ENCODE measurements at regions not wholly inside any gene's neighbourhood (a gene's known extent, or its start where the extent isn't known, plus 50 kb on each side); places are given as distances from the start of the nearest gene placed in this dataset.
A peak's percentile ranks its signal among the peaks of the same experiment; 100 is the strongest.
"Not testable (repeated sequence)": the region's sequence is repeated elsewhere in the genome, so short reads cannot be mapped to it uniquely, and the experiment has no call there.

DNA sequence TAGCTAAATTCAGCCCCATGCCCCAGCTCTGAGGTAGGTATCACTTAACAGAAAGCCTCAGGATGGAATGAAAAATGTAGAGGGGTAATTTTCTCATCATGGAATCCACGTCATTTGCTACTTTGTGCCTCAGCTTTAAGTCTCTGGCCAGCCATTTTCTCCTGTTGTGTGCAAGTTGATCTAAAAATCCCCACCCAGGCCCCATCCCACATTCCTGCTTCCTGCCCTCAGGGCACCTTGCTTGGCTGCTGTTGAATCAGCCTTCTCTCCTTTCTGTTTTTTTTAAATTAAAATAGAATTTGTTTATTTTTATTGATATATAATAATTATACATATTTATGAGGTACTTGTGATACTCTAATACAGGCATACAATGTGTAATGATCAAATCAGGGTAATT lies 179.9 kb upstream of the TSHZ3 start:
- DNase-seq: no peak

DNA sequence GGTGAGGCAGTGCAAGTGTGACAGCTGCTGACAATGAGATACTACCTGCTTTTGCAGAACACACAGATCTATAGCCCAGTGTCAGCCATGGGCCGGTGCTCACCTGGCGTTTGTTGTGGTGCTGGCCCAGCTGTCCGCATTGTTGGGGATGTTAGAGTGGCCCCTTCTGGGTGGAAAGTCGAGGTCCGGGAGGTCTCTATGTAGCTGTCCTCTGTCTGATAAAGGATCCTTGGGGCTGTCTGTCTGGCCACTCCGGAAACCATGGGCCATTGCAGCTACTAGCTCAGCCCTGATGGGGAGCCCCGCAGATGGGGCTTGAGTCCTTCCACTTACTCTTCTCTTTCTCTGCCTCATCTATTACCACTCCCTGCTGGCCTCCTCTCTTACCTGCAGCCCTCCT lies 181.5 kb upstream of the TSHZ3 start:
- DNase-seq: no peak

DNA sequence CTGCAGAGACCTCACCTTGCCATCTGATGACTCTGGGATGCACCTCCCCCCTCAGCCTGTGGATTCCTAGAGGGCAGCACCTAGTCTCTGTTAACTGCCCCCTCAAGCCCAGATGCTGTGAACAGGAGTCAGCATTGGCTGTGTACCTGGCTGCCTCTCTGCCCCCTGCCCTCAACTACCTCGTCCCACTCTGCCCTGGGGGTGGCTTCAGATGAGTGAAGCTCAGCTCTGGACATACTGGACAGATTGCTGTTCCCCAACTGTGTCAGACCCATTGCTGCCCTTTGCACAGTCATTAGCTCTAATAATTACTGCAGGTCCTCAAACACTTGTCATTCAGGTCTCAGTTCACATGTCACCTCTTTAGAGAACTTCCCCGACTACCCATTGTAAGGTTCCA lies 182.1 kb upstream of the TSHZ3 start:
- DNase-seq: no peak

DNA sequence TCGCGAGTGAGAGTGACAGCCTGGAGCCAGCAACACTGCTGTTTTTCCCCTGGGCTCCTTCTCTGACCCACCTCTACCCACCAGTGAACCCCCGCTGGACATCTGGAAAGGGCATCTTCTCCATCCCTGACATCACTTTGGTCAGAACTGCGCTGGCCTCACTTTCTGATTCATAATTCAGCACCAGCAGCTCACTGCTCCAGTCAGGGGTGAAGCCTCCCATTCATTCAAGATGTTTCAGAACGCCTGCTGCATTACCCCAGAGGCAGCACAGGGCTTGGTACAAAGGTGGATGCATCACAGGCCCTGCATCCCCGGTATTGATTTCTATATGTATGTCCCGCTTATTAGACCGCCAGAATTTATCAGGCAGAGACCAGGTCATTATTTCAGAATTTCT lies 182.8 kb upstream of the TSHZ3 start:
- no peak for DNase-seq

DNA sequence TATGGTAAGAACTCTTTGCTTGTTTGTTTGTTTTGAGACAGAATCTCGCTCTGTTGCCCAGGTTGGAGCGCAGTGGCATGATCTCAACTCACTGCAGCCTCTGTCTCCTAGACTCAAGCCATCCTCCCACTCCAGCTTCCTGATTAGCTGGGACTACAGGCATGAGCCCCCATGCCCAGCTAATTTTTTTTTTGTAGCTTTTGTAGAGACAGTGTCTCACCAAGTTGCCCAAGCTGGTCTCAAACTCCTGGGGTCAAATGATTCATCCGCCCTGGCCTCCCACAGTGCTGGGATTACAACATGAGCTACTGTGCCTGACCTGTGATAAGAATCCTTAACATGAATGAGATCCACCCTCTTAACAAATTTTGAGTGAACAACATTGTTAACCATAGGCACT lies 183.9 kb upstream of the TSHZ3 start:
- no peak for DNase-seq

DNA sequence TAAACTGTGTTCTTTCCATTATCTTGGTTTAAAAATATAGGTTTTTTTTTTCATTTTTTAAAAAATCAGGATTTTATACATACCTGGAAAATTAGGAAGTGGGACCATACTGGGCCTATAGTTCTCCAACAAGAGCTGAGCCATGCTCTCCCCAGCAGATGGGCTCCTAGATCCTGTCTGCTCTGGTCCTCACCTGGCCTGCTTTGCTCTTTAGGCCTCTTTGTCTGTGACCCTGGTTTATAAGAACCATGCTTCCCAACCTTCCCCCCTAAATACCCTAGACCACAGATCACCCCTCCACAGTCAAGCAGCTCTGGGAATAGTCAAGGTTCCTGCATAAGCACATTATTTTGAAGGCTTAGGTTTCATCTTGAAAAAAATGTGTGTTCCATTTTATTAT lies 185.0 kb upstream of the TSHZ3 start:
- DNase-seq: no peak

DNA sequence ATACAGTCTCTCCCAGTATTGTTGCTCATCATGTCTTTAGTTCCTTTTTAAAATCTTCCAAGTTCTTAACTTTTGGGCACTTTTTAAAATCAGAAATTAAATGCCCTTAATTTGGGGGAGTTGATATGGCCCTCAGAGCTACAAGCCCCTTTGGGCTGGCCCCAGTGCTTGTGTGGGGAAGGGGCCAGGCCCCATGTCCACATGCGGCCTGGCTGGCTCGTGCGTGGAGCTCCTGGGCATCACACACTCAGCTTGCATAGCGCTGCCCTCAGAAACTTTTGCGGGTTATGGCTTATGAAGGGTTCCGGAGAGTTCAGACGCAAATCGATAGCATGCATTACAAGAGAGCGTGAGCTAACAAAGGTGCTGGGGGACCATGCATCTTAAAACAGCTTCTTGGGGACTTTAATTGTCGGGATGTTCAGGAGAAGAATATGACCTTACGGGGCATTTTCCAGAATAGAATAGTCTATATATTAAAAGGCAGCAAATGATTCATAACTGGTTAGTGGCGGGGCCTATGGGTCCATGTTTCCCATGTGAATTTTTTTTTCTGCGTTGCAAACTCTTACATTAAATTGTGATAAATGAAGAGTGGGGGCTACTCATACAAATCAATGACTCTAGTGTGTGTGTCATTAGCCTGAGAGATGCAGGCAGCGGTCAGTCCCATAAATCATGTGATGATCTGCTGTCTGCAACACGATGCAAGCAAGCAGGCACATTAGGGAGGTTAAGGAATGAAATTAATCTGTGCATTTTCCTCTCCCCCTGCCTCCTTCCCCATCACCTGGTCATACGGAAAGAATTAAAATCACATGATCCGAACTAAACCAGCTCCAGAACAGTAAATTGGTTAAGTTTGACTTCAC lies 185.8 kb upstream of the TSHZ3 start:
- no peak for DNase-seq

DNA sequence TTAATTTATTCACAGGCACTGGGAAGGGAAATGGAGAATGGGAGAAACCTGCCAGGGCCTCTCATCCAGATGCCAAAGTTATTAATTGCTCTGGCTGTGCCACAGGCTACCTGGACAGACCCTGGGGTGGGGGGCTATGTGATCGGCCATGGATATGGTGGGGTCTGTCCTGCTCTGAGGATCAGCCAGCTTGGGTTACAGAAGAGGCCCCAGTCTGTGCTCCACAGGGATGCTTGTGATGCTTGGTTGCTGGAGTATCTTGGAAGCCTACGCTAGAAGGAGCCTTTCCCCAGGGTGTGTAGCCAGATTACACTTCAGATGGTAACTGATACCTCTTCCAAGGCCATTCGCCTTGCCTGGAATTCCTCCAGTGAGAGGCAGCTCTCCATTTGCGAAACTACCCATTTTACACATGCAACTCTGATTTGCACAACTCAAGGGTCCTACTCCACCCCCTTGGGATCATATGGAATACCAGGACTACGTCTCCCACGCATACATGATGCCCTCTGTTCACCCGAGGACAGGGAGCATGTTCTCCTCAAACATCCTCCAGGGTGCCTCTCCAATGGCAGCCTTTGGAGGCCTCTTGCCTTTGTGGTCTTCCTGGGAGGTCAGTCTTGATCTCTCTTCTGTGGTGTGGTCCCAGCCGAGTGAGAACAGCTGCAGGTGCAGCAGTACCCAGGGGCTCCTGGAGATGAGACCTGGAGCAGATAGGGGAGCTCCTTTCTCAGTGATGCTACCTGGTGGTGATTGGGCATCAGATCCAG lies 186.6 kb upstream of the TSHZ3 start:
- no peak for DNase-seq

DNA sequence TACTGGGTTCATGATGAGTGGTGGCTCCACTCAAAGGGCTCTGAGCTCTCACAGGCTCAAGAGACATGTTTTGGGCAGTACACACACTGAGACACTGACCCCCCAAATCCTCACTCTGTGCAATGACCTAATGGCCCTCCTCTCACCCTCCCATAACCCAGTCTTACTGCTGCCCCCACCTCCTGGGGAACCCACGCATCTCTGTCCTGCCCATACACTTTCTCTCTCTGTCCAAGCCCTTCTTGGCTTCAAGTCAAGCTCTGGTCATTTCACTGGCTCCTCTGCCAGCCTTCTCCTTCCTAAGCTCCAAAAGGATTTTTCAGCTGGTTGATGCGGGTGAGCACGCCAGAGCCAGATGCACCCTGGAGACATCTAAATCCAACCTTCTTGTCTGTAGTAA lies 187.9 kb upstream of the TSHZ3 start:
- no peak for DNase-seq

DNA sequence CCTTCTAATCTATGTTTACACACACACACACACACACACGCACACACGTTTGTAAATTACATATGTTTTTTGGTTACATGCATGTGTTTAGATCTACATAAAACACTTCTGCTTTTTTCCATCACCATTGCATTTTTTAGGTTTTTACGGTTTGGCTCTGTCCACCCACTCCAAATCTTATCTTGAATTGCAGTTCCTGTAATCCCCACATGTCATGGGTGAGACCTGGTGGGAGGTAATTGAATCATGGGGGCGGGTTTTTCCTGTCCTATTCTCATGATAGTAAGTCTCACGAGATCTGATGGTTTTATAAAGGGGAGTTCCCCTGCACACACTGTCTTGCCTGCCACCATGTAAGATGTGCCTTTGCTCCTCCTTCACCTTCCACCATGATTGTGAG lies 188.7 kb upstream of the TSHZ3 start:
- not testable (repeated sequence) for DNase-seq

DNA sequence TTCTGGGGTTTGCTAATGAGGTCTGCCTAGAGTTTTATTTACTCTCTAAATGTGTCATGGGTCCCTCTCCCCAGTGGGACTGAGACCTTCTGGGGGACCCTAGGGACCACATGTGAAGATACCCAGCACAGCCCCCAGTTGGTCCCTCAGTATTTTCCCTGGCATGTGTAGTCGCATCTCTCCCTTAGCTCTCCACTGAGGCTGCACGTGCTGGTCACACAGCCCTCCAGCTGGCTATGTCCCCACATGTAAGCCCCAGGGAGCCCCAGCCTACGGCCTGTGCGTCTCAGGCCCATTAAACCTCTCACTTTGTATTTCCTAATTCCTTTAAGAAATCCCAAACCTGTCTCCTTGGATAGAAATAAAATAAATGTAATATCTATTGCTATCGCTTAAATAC lies 189.6 kb upstream of the TSHZ3 start:
- no peak for DNase-seq

DNA sequence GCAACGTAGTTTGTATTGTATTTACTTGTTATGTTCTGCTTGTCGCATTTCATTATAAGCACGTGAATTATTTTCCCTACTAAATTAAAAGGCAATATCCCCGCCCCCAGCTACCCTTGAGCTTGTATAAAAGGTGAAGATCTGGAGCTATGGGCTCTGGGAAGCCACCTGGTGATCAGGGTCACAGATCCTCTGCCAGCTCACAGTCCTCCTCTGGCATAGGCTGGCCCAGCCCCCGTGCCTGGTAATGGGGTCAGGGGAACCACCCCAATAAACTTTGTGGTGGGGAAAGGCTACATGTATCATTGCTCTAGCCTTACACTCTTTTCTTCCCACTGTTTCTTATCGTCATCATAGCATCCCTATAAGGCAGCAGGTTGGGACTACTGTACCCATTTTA lies 190.2 kb upstream of the TSHZ3 start:
- no peak for DNase-seq

DNA sequence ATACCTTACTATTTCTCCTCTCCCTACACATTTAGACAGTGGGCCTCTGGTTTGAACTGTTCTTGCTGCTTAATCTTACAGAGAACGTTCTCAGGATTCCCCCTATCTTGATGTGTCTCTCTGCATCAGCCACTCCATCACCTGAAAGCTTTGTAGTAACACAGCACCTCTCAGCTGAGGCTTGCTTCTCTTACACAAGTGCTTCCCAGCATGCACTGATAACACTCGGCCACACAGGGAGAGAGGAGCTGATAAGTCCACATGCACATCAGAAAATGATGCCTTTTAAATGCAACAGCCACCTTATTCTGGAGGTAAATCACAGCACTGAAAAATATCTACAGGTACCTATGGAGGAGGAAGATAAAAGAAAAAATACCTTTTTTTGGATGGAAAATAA lies 192.2 kb upstream of the TSHZ3 start:
- DNase-seq: no peak

DNA sequence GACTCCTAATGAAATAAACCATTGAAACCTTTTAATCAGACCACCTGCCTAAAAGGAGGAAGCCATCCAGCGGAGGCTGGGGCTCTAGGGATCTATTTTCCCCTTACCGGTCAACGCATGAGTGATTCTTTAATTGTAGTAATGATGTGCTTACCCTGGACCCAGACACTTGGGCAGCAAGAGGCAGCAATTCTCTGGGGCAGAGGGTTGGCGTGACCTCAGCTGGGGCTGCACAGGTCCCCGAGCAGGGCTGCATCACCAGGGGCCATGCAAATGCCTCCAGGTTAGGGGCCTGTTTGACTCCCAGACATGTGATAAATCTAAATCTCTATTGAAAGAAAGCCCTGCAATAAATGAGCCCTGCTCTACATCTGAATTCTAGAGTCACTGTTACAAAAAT lies 194.2 kb upstream of the TSHZ3 start:
- DNase-seq: no peak

DNA sequence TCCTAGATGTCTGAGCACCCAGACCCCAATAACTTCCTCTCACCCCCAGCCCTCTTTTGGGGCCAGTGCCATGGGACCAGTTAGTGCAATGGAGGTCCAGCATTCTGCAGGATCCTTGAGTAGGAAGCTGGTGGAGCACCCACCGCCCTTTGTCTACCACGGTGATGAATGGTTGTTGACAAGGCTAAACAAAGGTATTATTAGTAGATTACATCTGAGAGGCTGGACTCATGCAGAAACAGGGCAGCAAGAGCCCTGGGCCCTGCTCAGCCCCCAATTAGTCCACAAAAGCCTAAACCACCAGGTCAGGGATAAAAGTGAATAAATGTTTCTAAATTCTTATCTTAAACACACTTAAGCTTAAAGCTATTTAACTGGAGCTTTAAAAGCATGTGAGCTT lies 196.5 kb upstream of the TSHZ3 start:
- no peak for DNase-seq

DNA sequence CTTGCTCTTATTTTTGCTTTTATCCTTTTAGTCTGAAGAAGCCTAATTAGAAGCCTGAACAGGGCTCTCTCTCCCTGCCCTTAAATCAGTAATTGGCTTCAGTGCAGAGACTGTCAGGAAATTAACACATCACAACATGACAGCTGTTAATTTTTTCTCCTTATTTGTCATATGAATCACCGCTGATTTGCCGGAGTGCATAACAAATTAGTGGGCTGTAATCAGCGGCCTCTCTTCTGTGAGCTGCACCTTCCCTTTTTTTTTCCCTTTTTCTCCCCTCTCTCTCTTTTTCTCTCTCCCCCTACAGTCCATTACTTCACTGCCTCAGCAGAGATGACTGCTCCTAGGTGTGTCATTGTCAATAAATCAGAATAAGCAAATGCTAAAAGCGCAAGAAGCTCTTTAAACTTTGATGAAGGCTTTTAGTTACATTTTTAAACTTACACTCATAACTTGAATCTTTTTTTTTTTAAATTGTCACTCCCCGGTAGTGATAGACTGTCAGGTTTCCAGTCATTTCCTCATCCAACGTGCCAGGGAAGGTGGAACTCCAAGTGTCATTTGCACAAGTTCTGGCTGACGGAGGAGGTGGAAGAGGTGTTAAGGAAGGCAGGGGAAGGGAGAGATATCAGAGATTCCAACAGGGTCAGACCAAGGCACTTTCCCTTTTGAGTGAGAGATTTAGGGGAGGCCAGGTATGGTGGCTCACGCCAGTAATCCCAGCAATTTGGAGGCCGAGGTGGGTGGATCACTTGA lies 197.1 kb upstream of the TSHZ3 start:
- DNase-seq: no peak

DNA sequence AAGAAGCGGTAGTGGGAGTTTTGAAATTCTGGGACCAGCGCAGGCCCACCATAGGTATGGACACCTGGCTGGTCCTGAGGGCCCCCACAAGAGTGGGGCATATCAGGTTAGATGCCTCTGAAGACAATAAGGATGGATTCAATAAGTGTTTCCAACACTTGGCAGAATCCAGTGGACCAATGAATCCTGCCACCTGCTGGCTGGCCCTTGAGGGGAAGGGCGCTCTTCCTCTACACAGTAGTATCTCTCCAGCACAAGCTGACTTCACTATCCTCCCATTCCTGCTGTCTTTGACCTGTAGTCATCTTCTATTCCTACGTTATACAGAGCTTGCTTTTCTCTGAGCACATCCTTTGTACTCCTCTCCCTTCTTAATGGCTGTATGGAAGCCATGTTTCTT lies 199.7 kb upstream of the TSHZ3 start:
- no peak for DNase-seq

DNA sequence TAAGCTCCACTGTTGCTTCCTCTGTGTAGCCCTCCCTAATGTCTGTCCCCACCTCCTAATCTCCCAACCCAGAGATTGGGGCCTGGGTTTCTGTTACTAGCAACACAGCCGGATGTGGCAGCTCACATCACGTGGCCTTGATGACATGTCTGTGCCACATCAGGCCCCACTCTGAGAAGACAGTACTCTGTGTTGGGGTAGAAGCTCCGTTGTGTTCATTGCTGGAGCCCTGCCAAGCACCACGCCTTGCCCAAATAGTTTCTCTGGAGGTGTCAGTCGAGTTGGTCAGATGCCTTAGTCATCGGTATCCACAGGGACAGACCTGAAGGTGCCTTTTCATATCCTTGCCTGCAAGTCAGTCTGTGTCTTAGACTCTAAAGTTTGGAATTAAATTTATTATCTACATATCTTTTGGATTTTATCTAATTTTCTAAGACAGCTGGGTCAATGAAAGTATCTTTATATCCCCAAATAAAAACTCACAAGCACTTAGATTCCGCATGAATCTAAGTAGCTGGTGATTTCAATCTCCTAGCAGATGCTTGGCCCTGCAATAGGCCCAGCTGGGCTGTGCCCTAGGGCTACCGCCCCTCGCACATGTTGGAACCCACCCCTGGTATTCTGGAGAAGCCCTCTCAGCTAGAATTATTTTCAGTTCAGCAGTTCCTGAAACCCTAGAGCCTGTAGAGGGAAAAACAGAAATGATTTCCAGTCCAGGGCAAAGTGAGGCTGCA lies 204.0 kb upstream of the TSHZ3 start:
- peak; percentile 8 to 16 for DNase-seq

DNA sequence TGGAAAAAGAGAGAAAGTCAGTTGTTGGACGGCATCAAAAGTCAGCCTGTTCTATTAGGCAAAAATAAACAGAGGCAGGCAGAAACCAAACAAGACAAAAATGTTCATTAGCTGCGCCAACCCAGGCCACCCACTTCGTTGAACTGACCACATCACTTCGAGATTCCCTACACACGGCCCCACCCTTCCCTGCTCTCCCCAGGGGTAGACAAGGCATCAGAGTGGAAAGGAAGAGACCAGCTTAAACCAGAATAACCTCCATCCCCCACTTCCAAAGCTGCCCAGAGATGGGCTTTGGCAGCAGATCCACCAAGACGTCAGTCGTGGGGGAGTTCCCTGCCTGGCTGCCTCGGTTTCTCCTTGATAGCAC lies 204.6 kb upstream of the TSHZ3 start:
- DNase-seq: peak; percentile 23 to 40

DNA sequence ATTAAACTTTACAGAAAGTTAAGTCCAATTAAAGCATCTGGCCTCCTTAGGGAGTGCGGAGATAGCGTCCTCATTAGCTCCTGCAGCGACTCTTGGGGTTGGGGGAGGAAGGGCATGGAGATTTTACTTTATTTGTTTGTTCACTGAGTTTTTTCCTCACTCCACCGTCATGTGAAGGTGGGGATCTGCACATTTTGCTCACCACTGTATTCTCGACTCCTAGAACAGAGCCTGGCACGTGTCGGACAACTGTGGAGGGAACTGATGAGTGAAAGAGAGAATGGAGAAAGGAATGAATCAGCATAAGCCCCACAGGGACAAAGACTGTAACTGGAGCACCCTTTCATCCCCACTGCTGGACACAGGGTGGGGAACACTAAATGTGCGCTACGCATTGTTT lies 205.1 kb upstream of the TSHZ3 start:
- no peak for DNase-seq

DNA sequence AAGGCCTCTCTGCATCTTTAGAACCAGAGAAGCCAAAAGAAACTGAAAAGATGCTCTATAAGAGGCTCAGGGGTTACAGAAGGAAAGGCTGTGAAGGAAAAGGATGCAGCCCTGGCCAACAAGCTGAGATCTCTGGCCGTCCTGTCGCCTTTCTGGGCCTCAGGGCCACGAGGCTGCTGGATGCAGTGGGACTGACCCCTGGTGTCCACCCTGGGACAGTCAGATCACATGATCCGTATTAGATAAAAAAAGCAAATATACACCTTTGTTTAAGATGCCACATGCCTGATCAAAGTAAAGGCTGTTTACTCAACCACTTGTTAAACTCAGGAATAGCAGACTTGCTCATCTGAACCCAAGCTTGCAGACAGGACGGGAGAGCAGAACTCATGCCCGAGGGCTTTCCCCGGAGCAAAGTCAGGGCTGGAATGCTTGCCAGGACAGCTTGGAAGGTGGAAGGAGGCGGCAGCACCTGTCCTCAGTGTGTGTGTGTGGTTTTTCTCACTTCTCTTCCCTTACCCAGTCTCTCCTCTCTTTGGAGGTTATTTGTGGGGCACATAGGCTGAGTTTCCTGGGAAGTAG lies 206.5 kb upstream of the TSHZ3 start:
- no peak for DNase-seq

DNA sequence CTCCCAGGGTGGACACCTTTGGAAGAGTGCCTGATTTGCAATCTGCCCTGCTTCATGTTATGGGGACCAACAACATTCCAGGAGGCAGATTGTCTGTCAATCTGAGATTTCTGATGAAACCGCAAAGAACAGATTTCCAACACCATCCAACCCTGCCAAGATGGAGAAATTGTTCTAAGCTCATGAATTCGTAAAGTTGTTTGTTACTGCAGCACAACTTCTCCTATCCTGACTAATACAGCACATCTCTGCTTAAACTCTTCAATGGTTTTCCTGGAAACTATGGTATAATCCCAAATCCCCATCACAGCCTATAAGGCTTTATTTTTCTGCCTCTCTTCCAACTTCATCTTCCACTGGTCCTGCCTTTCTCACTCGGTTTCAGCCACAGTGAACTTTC lies 210.3 kb upstream of the TSHZ3 start:
- no peak for DNase-seq

All from right lung (tissue), 2 donors.